A673 (cell line): ENCODE measurements at regions not wholly inside any gene's neighbourhood (a gene's known extent, or its start where the extent isn't known, plus 50 kb on each side); places are given as distances from the start of the nearest gene placed in this dataset.

ENCODE experiments used
- BruUV-seq: library from RNA; stranded (reverse); fragments of 400-500 nt; replicated peaks from 2 replicates; lab custom pipeline; 2021; lab: Mats Ljungman, UMichigan
- CTCF ChIA-PET: fragments of 300-600 bp; sonication (Branson Sonifier 250); formaldehyde crosslinking; loops from one replicate; lab custom pipeline; 2022; ENCODE audit warnings: antibody characterized with exemption; lab: Charles Lee
- POLR2A ChIA-PET: fragments of 300-600 bp; sonication (Branson Sonifier 250); formaldehyde crosslinking; loops from one replicate; lab custom pipeline; 2022; ENCODE audit warnings: antibody characterized with exemption; ENCODE audit not compliant: low non-redundant PET; lab: Charles Lee
- DNase-seq: peaks from one replicate; pipeline ENCODE4 v3.0.0-alpha.2; 2015; ENCODE audit warnings: low spot score
- H3K27ac ChIP-seq: fragments of 200-600 bp; sonication (generic); 2 replicates; pipeline ENCODE4 v1.5.1; 2016; ENCODE audit warnings: mixed run types, low read depth, mild to moderate bottlenecking, mixed read lengths, antibody characterized with exemption, low read length; ENCODE audit not compliant: poor library complexity, severe bottlenecking
- H3K27me3 ChIP-seq: fragments of 200-600 bp; sonication (generic); replicated peaks from 2 replicates; pipeline ENCODE4 v1.6.1; 2017; ENCODE audit warnings: mixed run types, low read depth, mild to moderate bottlenecking, mixed read lengths, antibody characterized with exemption, low read length; ENCODE audit not compliant: insufficient read depth, poor library complexity
- H3K36me3 ChIP-seq: fragments of 200-600 bp; sonication (generic); 2 replicates; pipeline ENCODE4 v1.6.1; 2016; ENCODE audit warnings: mixed run types, mild to moderate bottlenecking, mixed read lengths, antibody characterized with exemption, low read length; ENCODE audit not compliant: insufficient read depth, poor library complexity, severe bottlenecking
- H3K4me1 ChIP-seq: fragments of 200-600 bp; sonication (generic); 2 replicates; pipeline ENCODE4 v1.6.1; 2017; ENCODE audit warnings: mixed run types, mild to moderate bottlenecking, mixed read lengths, antibody characterized with exemption, low read length; ENCODE audit not compliant: insufficient read depth, poor library complexity, severe bottlenecking
- H3K4me3 ChIP-seq: fragments of 200-600 bp; sonication (generic); 2 replicates; pipeline ENCODE4 v1.5.1; 2016; ENCODE audit warnings: low read depth, mixed run types, mild to moderate bottlenecking, mixed read lengths, low read length; ENCODE audit not compliant: poor library complexity, severe bottlenecking
- H3K9me3 ChIP-seq: fragments of 200-600 bp; sonication (generic); 2 replicates; pipeline ENCODE4 v1.6.1; 2016; ENCODE audit warnings: mixed run types, low read depth, mild to moderate bottlenecking, mixed read lengths, antibody characterized with exemption, low read length; ENCODE audit not compliant: poor library complexity, severe bottlenecking
- CTCF ChIP-seq: fragments of 300-800, 200-600 bp; sonication (generic); conservative IDR thresholded peaks from 2 replicates; pipeline ENCODE4 v1.5.1; 2017; ENCODE audit warnings: low read depth, mild to moderate bottlenecking, antibody characterized with exemption, low read length, moderate library complexity, mixed read lengths
- EZH2 ChIP-seq: fragments of 200-600 bp; sonication (generic); IDR thresholded peaks from 2 replicates; pipeline ENCODE4 v1.6.1; 2017; ENCODE audit warnings: borderline replicate concordance, low read depth, mild to moderate bottlenecking, mixed read lengths, antibody characterized with exemption, low read length; ENCODE audit not compliant: poor library complexity, severe bottlenecking
- intact Hi-C: fragments of 100-400 bp; cut with micrococcal nuclease; formaldehyde crosslinking; loops from one replicate; pipeline ENCODE4 v1.10.0; 2022; ENCODE audit not compliant: unreplicated experiment

DNA sequence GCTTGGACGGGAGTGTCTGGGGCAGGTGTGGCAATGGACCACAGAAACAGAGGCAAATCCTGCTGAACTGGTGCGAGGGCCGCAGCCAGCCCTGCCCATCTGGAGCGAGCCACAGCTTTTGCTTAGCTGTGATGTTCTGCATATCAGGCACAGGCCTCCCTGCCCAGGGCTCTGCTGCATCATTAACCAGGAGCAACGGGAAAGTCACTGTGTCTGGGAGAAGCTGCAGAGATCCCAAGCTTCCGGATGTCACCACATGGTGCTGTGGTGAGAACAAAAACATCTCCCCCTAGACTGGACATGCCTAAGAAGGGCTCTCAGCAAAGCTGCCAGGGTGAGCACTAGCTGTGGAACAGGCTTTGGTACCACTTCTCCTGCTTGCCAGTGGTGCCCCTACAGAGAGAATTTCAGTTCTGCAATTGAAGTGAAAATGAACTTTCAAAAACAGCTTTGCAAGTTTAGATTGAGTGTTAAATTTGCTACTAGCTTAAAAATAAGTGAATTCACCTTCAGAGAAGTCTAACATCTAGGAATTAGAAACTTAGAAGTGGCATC lies 172.9 kb upstream of the MYT1L start:
- DNase-seq, result no peak
- H3K36me3 ChIP-seq, result no peaks in the 10 kb centered on the region
- BruUV-seq, result no TSS peak
- no peak overlapping the region for H3K4me3 ChIP-seq
- no peaks in the 10 kb centered on the region for H3K4me1 ChIP-seq
- ChIA-PET POLR2A (no interaction called here), CTCF (no interaction called here)
- no peak overlapping the region for H3K27ac ChIP-seq
- no peaks in the 10 kb centered on the region for H3K9me3 ChIP-seq
- intact Hi-C loops, result no loop called here
- no peak for TF ChIP-seq EZH2
- no peak for TF ChIP-seq CTCF
- peaks cover 3% of the 10 kb centered on the region for H3K27me3 ChIP-seq

DNA sequence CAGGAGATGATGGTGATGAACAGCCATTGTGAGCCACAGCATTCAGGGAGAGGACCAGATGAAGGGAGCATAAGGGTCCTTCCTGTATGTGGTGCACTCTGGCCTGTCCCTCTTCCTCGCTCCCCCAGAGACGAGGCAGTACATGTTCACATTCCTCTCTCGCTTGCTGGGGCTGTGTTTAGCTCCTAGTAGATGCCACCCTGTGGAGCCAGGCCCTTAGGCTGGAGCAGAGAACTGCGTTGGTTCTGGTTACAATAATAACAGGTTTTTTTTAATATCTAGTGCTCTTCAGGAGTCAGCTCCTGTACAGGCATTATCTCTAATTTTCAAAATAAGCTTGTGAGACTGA lies 171.1 kb upstream of the MYT1L start:
- TF ChIP-seq EZH2 (no peak), CTCF (no peak)
- ChIA-PET POLR2A (no interaction called here), CTCF (no interaction called here)
- H3K27ac ChIP-seq, result no peak overlapping the region
- H3K4me3 ChIP-seq, result no peak overlapping the region
- H3K36me3 ChIP-seq, result no peaks in the 10 kb centered on the region
- DNase-seq, result no peak
- no TSS peak for BruUV-seq
- intact Hi-C loops, result no loop called here
- no peaks in the 10 kb centered on the region for H3K27me3 ChIP-seq
- no peaks in the 10 kb centered on the region for H3K4me1 ChIP-seq
- H3K9me3 ChIP-seq, result no peaks in the 10 kb centered on the region

DNA sequence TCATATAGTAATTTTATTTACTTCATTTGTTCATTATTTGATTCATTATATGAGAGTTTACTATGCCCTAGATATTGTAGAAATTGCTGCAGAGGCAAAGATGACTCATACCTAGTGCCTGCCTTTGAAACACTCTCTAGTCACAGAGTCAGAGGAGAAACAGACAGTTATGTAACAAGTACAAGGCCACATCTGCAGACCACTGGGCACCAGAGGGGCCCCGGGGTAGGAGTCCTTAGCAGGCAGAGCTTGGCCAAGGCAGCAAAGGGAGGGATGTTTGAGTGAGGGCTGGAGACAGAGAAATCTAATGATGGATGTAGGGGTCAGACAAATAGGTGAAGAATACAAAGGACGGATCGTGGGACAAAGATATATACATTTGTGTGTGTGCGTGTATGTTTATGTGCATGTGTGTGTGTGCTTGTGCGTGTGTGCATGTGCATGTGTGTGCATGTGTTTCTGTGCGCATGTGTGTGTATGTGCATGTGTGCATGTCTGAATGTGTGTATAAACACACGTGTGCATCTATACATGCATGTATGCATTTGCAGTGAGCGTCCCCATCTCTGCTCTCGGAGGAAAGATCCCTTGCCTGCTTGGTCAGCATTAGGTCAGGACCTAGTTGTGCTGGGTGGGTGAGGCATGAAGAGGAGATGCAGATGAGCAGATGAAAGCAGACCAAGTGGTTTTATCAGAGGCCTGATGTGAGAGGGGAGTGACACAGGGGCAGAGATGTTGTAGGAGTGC lies 170.6 kb upstream of the MYT1L start:
- Histone ChIP-seq H3K27ac (no peak overlapping the region), H3K9me3 (no peaks in the 10 kb centered on the region), H3K4me1 (no peaks in the 10 kb centered on the region), H3K27me3 (no peaks in the 10 kb centered on the region), H3K4me3 (no peak overlapping the region), H3K36me3 (no peaks in the 10 kb centered on the region)
- CTCF ChIA-PET, result no interaction called here
- no TSS peak for BruUV-seq
- TF ChIP-seq EZH2, result no peak
- DNase-seq, result no peak
- intact Hi-C loops, result no loop called here
- POLR2A ChIA-PET, result no interaction called here
